HL-60/S4 treated with retinoic acid at 250 ng/mL for 4 days and 3 days (cell line): ENCODE measurements at regions not wholly inside any gene's neighbourhood (a gene's known extent, or its start where the extent isn't known, plus 50 kb on each side); places are given as distances from the start of the nearest gene placed in this dataset.

Experiments
- in situ Hi-C: fragments of 300-500 bp; cut with MboI; formaldehyde crosslinking; loops from 2 replicates; pipeline ENCODE4 v1.7.0; 2022; ENCODE audit warnings: low sequenced_read_pairs

DNA sequence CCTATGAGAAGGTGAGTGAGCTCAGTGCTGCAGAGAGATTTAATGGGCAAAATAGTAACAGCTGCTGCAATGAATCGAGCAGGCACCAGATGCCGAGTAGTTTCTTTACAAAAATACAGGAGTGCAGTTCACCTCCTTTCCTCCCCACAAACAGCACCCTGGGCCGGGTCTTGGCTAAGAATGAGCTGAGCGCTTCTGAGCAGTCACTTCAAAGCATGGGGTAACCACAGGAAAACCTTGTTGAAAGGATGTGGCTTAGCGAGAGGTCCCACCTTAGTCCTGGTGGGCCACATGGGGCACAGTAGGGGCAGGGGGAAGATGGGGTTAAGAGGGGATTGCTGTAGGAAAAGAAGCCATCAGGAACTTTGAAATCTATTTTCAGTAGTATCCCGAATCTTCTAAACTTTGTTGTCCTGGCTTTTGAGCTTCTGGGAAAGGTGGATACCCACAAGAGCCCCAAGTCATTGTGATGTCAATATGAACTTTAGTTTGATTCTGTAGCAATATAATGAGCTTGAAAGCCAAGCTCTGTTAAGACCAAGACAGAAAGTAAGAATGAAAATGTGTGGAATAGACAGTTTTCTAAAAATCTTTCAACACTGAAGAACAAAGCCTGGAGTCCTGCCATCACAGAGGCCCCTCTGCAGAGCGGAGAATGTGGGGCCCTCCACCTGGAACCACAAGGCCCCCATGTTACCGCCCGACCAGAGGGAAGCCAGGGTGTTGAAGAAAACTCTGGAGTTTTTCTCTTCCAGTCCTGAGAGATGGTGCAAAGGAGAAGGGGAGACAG, 101.0 kb upstream of the ZNF236 start:
- in situ Hi-C loops = no loop called here

DNA sequence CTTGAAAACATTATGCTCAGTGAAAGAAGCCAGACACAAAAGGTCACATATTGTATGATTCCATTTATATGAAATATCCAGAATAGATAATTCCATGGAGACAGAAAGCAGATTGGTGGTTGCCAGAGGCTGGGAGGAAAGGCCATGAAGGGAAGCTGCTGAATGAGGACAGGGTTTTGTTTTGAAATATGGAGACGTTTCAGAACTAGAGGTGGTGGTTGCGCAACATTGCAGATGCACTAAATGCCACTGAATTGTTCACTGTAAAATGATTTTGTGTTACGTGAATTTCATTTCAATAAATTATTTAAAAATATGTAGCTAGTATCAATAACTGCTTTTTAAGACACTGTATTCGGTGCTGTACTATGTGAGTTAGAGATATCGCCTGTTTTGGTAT, 101.7 kb upstream of the ZNF236 start:
- in situ Hi-C loops = no loop called here

- in situ Hi-C loops = no loop called here
Measured at GRCh38 chr18:76715012-76715610, 107.2 kb upstream of the ZNF236 start.

GRCh38 chr18:76713432-76713831, 108.9 kb upstream of the ZNF236 start:
- in situ Hi-C loops = no loop called here

DNA sequence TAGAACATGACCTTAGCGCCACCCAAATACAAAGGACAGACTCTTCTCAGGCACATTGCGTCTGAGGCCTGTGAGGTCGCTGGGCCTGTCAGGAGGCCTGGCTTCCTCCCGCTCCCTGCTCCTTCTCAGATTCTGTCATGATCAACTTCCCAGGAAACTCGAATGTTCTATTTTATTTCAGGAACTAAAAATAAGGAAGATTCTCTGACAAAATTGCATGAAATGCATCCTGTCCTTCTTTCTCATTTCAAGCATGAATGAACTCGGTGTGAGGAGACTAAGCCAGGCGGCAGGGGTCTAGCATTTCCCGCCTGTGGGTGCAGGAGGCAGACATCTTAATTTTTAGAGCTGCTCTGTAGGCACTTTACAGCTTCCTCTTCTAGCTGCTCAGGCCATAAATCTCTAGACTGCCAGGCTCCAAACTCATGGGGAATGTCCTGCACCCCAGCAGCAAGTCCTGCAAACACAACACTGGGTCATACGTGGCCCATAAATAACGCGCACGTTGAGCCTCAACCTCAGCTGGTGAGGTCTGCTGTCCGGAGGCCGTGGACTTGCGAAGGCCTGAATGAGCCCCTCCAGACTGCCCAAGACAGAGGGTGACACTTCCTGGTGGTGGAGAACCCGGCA, 109.7 kb upstream of the ZNF236 start:
- in situ Hi-C loops = no loop called here

DNA sequence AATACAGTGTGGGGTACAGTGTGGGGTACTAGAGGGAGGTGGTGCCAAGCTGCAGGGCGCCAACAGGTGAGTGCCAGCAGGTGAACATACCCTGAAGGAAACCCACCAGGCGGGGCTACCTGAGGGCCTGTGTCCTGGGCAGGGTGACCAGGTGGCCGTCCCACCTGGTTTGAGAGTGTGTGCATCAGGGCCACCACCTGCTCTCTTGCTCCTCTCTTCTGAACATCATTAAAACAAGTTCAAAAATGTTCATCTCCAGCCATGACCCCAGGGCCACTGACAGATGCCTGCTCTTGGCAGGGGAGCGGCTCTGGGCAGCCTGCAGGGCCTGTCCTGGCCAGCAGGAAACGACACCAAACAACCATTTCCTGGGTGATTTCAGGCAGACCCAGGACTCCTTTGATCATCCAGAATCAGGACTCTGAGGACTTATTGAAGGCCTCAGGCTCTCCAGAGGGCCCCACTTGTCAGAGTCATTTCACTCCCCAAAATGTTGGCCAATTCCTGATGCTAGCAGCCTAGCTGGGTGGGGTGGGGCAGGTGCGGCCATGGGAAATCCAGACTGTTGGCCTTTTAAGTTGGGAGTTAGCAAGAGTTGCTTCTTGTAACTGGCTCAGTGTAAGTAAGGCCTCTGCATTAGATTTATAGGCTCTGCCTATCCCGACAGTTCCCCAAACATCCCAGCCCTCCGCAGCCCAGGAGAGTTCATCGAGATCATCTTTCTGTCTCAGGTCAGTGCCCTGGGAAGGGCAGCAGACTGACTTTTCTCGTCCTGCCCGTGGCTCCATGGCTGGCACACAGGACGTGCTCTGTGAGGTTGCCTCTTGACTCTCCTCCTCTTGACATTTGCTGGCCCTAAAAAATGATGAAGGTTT, 111.5 kb upstream of the ZNF236 start:
- in situ Hi-C loops = no loop called here

DNA sequence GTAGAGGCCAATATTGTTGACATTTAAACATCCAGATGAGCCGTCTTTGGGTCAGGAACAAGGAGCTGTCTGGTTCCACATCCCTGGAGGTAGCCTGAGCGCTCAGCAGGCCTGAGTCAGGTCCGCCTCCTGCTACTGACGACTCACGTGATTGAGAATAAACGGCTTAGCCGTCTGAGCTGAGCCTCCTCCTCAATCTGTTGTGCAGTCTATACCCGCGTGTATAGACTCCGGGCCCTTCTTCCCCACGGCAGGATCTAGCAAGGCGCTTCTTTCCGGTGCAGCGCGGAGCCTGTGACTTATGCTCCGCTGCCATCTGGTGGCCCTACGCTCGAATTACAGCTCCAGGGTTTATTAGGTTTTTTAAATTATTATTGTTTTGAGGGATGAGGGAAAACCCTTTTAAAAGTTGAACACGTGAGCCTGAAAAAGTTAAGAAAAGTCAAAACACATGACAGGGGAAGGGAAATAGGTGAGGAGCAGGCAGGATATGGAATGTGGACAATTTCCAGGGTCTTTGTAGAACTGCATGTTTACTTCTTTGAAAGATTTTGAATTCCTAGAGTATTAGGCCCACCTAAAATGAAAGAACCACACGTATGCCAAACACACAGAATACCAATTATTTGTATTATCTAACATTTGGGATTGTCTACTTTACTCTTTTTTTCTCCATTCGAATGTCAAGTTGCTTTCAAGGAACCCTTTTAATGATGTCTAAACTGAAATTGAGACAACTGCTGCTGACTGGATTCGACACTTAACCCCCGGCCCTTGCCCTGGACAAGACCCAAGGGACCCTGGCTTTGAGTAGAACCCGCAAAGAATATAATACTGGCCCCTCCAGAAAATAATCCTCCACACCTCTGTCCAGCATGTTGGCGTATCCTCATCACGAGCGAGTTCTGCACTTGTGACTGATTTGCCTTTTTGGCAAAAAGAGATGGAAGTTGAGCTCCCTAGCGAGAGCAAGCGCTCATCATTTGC, 112.4 kb upstream of the ZNF236 start:
- in situ Hi-C loops = no loop called here

GRCh38 chr18:76708722-76709353, 113.5 kb upstream of the ZNF236 start:
- in situ Hi-C loops = no loop called here

- in situ Hi-C loops = no loop called here
Measured at GRCh38 chr18:76708071-76708721, 114.2 kb upstream of the ZNF236 start.

DNA sequence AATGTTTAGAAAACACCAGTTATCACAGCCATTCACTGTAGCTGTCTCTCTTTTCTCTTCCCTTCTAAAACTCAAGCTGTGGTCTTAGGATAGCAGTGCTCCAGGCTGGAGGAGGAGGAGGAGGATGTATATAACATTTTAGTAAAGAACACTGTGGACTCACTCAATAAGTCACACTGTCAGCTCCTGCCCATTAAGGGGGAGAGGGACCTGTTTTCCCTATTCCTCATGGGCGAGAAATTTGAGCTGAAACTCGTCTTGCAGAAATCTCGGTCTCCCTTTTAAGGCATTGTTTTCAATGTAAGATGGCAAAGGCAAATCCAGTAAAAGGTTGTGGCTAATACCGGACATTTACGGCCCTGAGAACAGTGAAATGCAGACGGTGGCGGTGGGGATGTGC, 114.8 kb upstream of the ZNF236 start:
- in situ Hi-C loops = no loop called here

DNA sequence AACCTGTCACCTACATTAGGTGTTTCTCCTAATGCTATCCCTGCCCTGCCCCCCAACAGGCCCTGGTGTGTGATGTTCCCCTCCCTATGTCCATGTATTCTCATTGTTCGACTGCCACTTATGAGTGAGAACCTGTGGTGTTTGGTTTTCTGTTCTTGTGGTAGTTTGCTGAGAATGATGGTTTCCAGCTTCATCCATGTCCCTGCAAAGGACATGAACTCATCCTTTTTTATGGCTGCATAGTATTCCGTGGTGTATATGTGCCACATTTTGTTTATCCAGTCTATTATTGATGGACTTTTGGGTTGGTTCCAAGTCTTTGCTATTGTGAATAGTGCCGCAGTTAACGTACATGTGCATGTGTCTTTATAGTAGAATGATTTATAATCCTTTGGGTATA, 117.8 kb upstream of the ZNF236 start:
- in situ Hi-C loops = loop anchor here (5.0 kb wide), 1 partner anchor 307 kb away; no protein-coding TSS in a partner anchor

DNA sequence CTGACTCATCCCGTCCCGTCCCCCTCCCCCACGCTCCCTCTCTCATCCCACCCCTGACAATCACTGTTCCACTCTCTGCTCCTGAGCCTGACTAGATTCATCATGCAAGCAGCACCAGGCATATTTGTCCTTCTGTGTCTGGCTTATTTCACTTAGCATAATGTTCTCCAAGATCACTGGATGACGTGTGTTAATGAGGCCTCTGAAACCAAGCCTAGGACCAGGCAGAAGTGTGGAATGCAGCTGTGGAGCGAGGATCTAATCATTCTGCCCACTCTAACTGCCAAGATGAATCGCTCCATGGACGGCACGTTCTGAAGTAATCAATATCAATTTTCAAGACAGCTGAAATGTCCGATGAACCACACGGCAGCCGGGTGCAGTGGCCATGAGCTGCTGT, 122.4 kb upstream of the ZNF236 start:
- in situ Hi-C loops = loop anchor here (5.0 kb wide), 1 partner anchor 303 kb away; no protein-coding TSS in a partner anchor

GRCh38 chr18:76697441-76697901, 124.9 kb upstream of the ZNF236 start:
- in situ Hi-C loops = no loop called here

DNA sequence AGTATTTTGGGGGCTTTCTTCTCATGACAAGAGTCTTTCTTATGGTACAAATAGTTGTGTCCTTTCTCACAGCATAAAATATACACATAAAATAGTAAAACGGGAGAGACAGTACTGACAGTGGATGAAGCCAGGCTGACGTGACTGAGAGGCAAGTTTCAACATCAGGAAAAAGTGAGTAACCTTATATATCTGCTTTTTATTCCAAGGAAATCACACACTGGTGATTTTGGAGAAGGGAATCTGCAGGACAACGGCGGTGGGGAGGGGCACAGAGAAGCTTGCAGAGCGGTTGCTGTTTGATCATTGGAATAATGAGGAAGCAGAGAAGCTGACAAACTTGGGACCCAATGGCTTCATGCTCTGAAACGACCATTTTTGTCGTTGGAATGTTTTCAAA, 130.6 kb upstream of the ZNF236 start:
- in situ Hi-C loops = no loop called here

DNA sequence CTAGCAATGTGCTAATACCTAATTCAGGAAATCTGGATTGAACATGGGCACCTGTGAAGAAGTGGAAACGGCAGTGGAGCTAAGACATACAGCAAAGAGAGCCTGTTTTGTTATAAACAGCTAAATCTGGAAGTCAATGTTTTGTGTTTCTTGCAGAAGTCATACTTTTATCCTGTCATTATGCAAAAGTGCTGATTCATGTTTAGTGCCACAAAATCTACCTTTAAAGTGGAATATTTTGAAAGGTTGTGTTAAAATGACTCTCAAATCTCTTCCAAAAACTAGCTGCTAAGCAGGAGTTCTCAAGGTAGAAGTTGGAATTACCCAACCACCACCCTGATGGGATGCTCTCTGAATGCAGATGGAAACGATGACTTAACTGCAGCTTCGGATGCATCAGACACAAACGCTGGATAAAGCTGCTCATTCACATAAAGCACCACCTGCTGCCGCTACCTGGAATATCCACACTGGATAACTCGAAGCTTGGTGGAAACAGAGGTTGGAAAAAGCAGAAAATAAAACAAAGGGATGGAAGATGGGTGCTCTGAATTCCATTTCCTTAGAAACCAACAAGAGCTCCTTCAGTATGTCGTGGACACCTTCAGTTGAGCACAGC, 132.6 kb upstream of the ZNF236 start:
- in situ Hi-C loops = loop anchor here (10.0 kb wide), 1 partner anchor 285 kb away; no protein-coding TSS in a partner anchor

GRCh38 chr18:76688724-76689472, 133.5 kb upstream of the ZNF236 start:
- in situ Hi-C loops = loop anchor here (10.0 kb wide), 1 partner anchor 284 kb away; no protein-coding TSS in a partner anchor

GRCh38 chr18:76687304-76687962, 134.9 kb upstream of the ZNF236 start:
- in situ Hi-C loops = loop anchor here (10.0 kb wide), 1 partner anchor 283 kb away; no protein-coding TSS in a partner anchor
